ENCODE measurements at regions not wholly inside any gene's neighbourhood (a gene's known extent, or its start where the extent isn't known, plus 50 kb on each side); places are given as distances from the start of the nearest gene placed in this dataset.

DNA sequence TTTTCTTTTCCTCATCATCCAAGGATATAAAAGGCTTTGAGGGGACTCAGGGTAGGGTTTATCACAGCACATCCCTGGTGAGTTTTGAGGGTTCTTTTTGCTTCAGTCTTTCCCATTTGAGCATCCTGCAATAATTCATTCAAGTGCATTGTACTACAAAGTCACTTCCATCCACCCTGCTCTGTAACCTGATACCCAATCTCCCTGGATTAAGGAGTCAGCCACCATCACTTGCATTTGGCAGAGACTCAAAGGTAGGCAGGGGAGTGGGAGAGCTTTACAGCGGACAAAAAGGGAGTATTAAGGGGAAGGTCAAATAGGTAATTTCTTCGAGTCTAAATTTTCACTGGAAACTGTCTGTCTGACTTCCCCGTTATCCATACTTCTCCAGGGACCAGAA lies 216.1 kb upstream of the TMTC4 start:
- Histone ChIP-seq H3K79me2 (ENCODE audit: control insufficient read depth, insufficient read depth, low read length, poor library complexity) (no peaks in the 10 kb centered on the region), H3K9ac (ENCODE audit: low read length) (no peak overlapping the region), H2AK5ac (ENCODE audit: low read length) (no peak overlapping the region), H3K4me2 (ENCODE audit: low read length) (no peak overlapping the region), H3K79me1 (ENCODE audit: low read length) (no peaks in the 10 kb centered on the region), H3K4ac (ENCODE audit: low read depth, low read length) (no peak overlapping the region), H3K14ac (ENCODE audit: low read length) (no peak overlapping the region), H2BK5ac (ENCODE audit: low read depth, low read length, poor library complexity) (no peak overlapping the region), H3K4me1 (ENCODE audit: control insufficient read depth in 1 of 2, insufficient read depth in 2 of 2, low read length in 2 of 2) (no peaks in the 10 kb centered on the region), H3K4me3 (ENCODE audit: low read depth, low read length) (no peak overlapping the region), H3K9me3 (ENCODE audit: insufficient read depth, low read depth, low read length) (no peaks in the 10 kb centered on the region), H2BK120ac (ENCODE audit: insufficient read depth, low read length, poor library complexity) (no peak overlapping the region), H4K12ac (ENCODE audit: low read depth, low read length) (no peak overlapping the region), H3K18ac (ENCODE audit: low read length) (no peak overlapping the region), H3K27ac (ENCODE audit: low read depth, low read length) (no peak overlapping the region), H3K23ac (ENCODE audit: low read length) (no peak overlapping the region), H4K8ac (ENCODE audit: low read depth, low read length) (no peak overlapping the region), H2AFZ (ENCODE audit: insufficient read depth, low read length, poor library complexity) (no peak overlapping the region), H3K36me3 (ENCODE audit: control insufficient read depth in 1 of 2, insufficient read depth in 2 of 2, low read length in 2 of 2) (no peaks in the 10 kb centered on the region), H3K27me3 (ENCODE audit: insufficient read depth, low read length) (no peaks in the 10 kb centered on the region), H2BK12ac (ENCODE audit: low read length) (no peak overlapping the region), H4K91ac (ENCODE audit: low read depth, low read length) (no peak overlapping the region)
- WGBS (ENCODE audit: extremely low coverage, insufficient coverage, insufficient read length): no CpG with 5 or more reads among the region's 3 CpGs
- DNase-seq: no peak

DNA sequence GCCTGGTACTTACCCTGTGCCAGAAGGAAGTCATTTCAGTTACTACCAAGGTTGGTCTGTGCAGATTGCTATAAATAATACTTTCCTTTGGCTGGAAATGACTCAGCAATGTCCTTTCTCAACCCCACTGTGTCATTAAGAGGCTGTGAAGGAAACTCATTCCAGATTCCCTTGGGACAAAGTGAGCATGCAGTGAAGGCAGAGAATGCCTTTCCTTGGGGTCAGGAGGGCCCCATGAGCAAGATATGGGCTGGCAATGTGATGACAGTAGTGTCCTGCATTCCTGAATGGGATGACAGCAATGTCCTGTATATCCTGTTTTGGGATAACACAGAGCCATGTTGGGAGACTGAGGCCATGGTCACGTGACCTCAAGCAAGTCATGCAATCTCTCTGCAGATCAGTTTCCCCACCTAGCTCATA lies 213.1 kb upstream of the TMTC4 start:
- Histone ChIP-seq H3K18ac (ENCODE audit: low read length) (no peak overlapping the region), H2AFZ (ENCODE audit: insufficient read depth, low read length, poor library complexity) (no peak overlapping the region), H3K23ac (ENCODE audit: low read length) (no peak overlapping the region), H3K4me1 (ENCODE audit: control insufficient read depth in 1 of 2, insufficient read depth in 2 of 2, low read length in 2 of 2) (no peaks in the 10 kb centered on the region), H4K8ac (ENCODE audit: low read depth, low read length) (no peak overlapping the region), H4K91ac (ENCODE audit: low read depth, low read length) (no peak overlapping the region), H3K79me1 (ENCODE audit: low read length) (no peaks in the 10 kb centered on the region), H3K4ac (ENCODE audit: low read depth, low read length) (no peak overlapping the region), H2BK12ac (ENCODE audit: low read length) (no peak overlapping the region), H2BK5ac (ENCODE audit: low read depth, low read length, poor library complexity) (no peak overlapping the region), H3K36me3 (ENCODE audit: control insufficient read depth in 1 of 2, insufficient read depth in 2 of 2, low read length in 2 of 2) (no peaks in the 10 kb centered on the region), H3K9me3 (ENCODE audit: insufficient read depth, low read depth, low read length) (no peaks in the 10 kb centered on the region), H3K27ac (ENCODE audit: low read depth, low read length) (no peak overlapping the region), H4K12ac (ENCODE audit: low read depth, low read length) (no peak overlapping the region), H3K4me3 (ENCODE audit: low read depth, low read length) (no peak overlapping the region), H3K27me3 (ENCODE audit: insufficient read depth, low read length) (no peaks in the 10 kb centered on the region), H3K9ac (ENCODE audit: low read length) (no peak overlapping the region), H2AK5ac (ENCODE audit: low read length) (no peak overlapping the region), H3K79me2 (ENCODE audit: control insufficient read depth, insufficient read depth, low read length, poor library complexity) (no peaks in the 10 kb centered on the region), H3K14ac (ENCODE audit: low read length) (no peak overlapping the region), H3K4me2 (ENCODE audit: low read length) (no peak overlapping the region), H2BK120ac (ENCODE audit: insufficient read depth, low read length, poor library complexity) (no peak overlapping the region)
- WGBS (ENCODE audit: extremely low coverage, insufficient coverage, insufficient read length): no CpG with 5 or more reads among the region's 1 CpG
- peak; percentile 48 to 74 for DNase-seq

DNA sequence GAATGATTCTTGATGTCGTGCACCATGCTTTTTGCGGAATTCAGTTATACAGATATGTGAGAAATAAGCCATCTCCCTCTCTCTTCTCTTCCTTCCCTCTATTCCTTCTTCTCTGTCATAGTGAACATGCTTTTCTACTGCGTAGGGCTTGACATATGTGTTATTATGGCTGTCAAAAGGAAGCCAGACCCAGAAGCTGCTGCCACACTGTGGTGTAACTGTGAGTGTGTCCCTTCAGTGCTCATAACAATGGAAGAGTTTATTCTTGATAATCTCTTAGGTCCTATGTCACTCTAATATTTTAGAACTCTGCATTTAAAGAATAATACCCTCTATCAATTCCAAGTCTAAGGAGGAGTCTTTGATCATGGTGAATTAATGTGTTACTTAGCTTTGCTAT lies 208.9 kb upstream of the TMTC4 start:
- Histone ChIP-seq H3K36me3 (ENCODE audit: control insufficient read depth in 1 of 2, insufficient read depth in 2 of 2, low read length in 2 of 2) (no peaks in the 10 kb centered on the region), H3K9me3 (ENCODE audit: insufficient read depth, low read depth, low read length) (no peaks in the 10 kb centered on the region), H3K79me2 (ENCODE audit: control insufficient read depth, insufficient read depth, low read length, poor library complexity) (no peaks in the 10 kb centered on the region), H3K4me1 (ENCODE audit: control insufficient read depth in 1 of 2, insufficient read depth in 2 of 2, low read length in 2 of 2) (peaks cover 3 to 7% of the 10 kb centered on the region in 2 experiments), H4K8ac (ENCODE audit: low read depth, low read length) (no peak overlapping the region), H3K14ac (ENCODE audit: low read length) (no peak overlapping the region), H3K4me3 (ENCODE audit: low read depth, low read length) (no peak overlapping the region), H4K91ac (ENCODE audit: low read depth, low read length) (no peak overlapping the region), H2AK5ac (ENCODE audit: low read length) (no peak overlapping the region), H3K27ac (ENCODE audit: low read depth, low read length) (no peak overlapping the region), H2AFZ (ENCODE audit: insufficient read depth, low read length, poor library complexity) (no peak overlapping the region), H4K12ac (ENCODE audit: low read depth, low read length) (no peak overlapping the region), H3K18ac (ENCODE audit: low read length) (no peak overlapping the region), H3K4ac (ENCODE audit: low read depth, low read length) (no peak overlapping the region), H3K9ac (ENCODE audit: low read length) (no peak overlapping the region), H2BK5ac (ENCODE audit: low read depth, low read length, poor library complexity) (no peak overlapping the region), H2BK12ac (ENCODE audit: low read length) (no peak overlapping the region), H3K23ac (ENCODE audit: low read length) (no peak overlapping the region), H3K4me2 (ENCODE audit: low read length) (no peak overlapping the region), H3K27me3 (ENCODE audit: insufficient read depth, low read length) (no peaks in the 10 kb centered on the region), H3K79me1 (ENCODE audit: low read length) (no peaks in the 10 kb centered on the region), H2BK120ac (ENCODE audit: insufficient read depth, low read length, poor library complexity) (no peak overlapping the region)
- WGBS (ENCODE audit: extremely low coverage, insufficient coverage, insufficient read length): no CpG with 5 or more reads among the region's 3 CpGs
- DNase-seq: no peak

DNA sequence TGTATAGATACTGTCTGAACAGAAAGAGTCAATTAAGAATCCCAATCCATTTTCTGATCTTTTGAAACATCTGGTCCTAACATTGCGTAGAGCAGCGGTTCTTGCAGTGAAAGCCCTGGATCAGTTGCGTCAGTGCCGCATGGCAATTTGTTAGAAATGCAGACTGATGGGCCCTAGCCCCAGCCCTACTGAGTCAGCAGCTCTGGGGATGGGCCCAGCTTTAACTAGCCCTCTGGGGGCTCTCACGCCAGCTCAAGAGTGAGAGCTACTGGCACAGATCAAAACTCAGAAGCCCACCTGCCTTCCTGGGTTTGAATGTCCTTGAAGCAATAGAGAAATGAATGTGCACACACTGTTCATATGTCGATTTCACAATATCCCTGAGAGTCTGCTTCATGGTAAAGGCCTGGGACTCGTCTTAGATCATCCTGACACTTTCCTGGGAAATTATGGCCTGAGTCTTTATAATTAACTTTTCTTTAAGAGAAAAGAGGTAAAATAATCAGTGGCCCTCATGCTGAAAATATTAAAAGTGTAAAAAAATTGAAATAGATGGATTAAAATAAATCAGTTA lies 206.8 kb upstream of the TMTC4 start:
- no CpG with 5 or more reads among the region's 7 CpGs for WGBS (ENCODE audit: extremely low coverage, insufficient coverage, insufficient read length)
- Histone ChIP-seq H3K9me3 (ENCODE audit: insufficient read depth, low read depth, low read length) (no peaks in the 10 kb centered on the region), H4K8ac (ENCODE audit: low read depth, low read length) (no peak overlapping the region), H3K14ac (ENCODE audit: low read length) (no peak overlapping the region), H3K4me2 (ENCODE audit: low read length) (no peak overlapping the region), H3K4me3 (ENCODE audit: low read depth, low read length) (no peak overlapping the region), H3K9ac (ENCODE audit: low read length) (no peak overlapping the region), H3K27ac (ENCODE audit: low read depth, low read length) (no peak overlapping the region), H2BK5ac (ENCODE audit: low read depth, low read length, poor library complexity) (no peak overlapping the region), H3K79me2 (ENCODE audit: control insufficient read depth, insufficient read depth, low read length, poor library complexity) (no peaks in the 10 kb centered on the region), H4K91ac (ENCODE audit: low read depth, low read length) (no peak overlapping the region), H3K4ac (ENCODE audit: low read depth, low read length) (no peak overlapping the region), H4K12ac (ENCODE audit: low read depth, low read length) (no peak overlapping the region), H3K36me3 (ENCODE audit: control insufficient read depth in 1 of 2, insufficient read depth in 2 of 2, low read length in 2 of 2) (no peaks in the 10 kb centered on the region), H3K4me1 (ENCODE audit: control insufficient read depth in 1 of 2, insufficient read depth in 2 of 2, low read length in 2 of 2) (peaks cover 3 to 7% of the 10 kb centered on the region in 2 experiments), H3K27me3 (ENCODE audit: insufficient read depth, low read length) (no peaks in the 10 kb centered on the region), H3K18ac (ENCODE audit: low read length) (no peak overlapping the region), H2AK5ac (ENCODE audit: low read length) (no peak overlapping the region), H3K23ac (ENCODE audit: low read length) (no peak overlapping the region), H3K79me1 (ENCODE audit: low read length) (no peaks in the 10 kb centered on the region), H2BK120ac (ENCODE audit: insufficient read depth, low read length, poor library complexity) (peak overlapping the region; percentile 53), H2AFZ (ENCODE audit: insufficient read depth, low read length, poor library complexity) (no peak overlapping the region), H2BK12ac (ENCODE audit: low read length) (no peak overlapping the region)
- DNase-seq: peak; percentile 78 to 91

Data from trophoblast cell (in vitro differentiated cells and primary cell).